ENCODE measurements at regions not wholly inside any gene's neighbourhood (a gene's known extent, or its start where the extent isn't known, plus 50 kb on each side); places are given as distances from the start of the nearest gene placed in this dataset.
A peak's percentile ranks its signal among the peaks of the same experiment; 100 is the strongest.

DNA sequence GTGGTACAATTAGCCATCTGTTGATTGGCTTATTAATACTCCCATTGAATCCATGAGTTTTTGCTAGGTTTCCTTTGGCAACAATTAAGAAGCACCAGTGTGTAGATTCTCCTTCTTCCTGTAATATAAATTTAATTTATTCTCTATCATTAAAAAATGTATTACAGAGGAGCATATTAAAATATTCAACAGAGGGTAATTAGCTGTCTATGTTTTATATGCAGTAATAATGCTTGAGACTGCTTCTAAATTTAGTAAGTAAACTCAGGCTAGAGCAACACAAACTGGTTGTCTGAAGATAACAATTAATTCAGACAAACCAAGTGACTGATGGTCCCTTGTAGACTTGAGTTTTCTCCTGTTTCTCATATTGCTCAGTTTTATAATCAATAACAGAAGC is 192.4 kb downstream of the FAT4 start:
- TF ChIP-seq EZH2 (IDR thresholded peaks at IDR 0.05; ENCODE audit: insufficient read depth, low read length): no peak
- no peak for TF ChIP-seq CTCF (IDR thresholded peaks at IDR 0.05; ENCODE audit: insufficient read depth, low read depth, low read length)

GRCh38 chr4:125511715-125512114 is 197.0 kb downstream of the FAT4 start:
- H3K4me3 Mint-ChIP-seq (ENCODE audit: unreplicated experiment): no peak overlapping the region
- H3K36me3 Mint-ChIP-seq (ENCODE audit: low read depth, unreplicated experiment): peaks cover 2% of the 10 kb centered on the region
- no peaks in the 10 kb centered on the region for H3K27me3 Mint-ChIP-seq (ENCODE audit: low read depth, unreplicated experiment)
- Histone ChIP-seq H3K9me3 (ENCODE audit: insufficient read depth, low read depth, low read length) (no peaks in the 10 kb centered on the region), H2AFZ (ENCODE audit: low read depth, low read length) (no peak overlapping the region), H4K20me1 (ENCODE audit: insufficient read depth, low read length) (no peaks in the 10 kb centered on the region), H3K4me1 (ENCODE audit: insufficient read depth, low read length) (no peaks in the 10 kb centered on the region), H3K4me3 (ENCODE audit: insufficient read depth, low read depth, low read length) (no peak overlapping the region), H3K36me3 (ENCODE audit: insufficient read depth, low read length) (no peaks in the 10 kb centered on the region), H3K9ac (ENCODE audit: low read length) (no peak overlapping the region), H3K4me2 (ENCODE audit: low read length) (no peak overlapping the region), H3K27me3 (ENCODE audit: insufficient read depth, low read length) (no peaks in the 10 kb centered on the region), H3K79me2 (ENCODE audit: insufficient read depth, low read length) (no peaks in the 10 kb centered on the region), H3K27ac (ENCODE audit: low read depth, low read length) (no peak overlapping the region)
- no peak for DNase-seq (ENCODE audit: low read depth)
- TF ChIP-seq CTCF (IDR thresholded peaks at IDR 0.05; ENCODE audit: insufficient read depth, low read depth, low read length): no peak
- TF ChIP-seq EZH2 (IDR thresholded peaks at IDR 0.05; ENCODE audit: insufficient read depth, low read length): no peak
- no peak for FAIRE-seq
- H3K9me3 Mint-ChIP-seq (ENCODE audit: unreplicated experiment): peaks cover 5% of the 10 kb centered on the region
- H3K4me1 Mint-ChIP-seq (ENCODE audit: low read depth, unreplicated experiment): no peaks in the 10 kb centered on the region
- H3K27ac Mint-ChIP-seq (ENCODE audit: unreplicated experiment): no peak overlapping the region

More for the DNA sequence above, 192.4 kb downstream of the FAT4 start:
- H3K27me3 ChIP-seq (ENCODE audit: insufficient read depth, low read length): no peaks in the 10 kb centered on the region
- H3K36me3 ChIP-seq (ENCODE audit: insufficient read depth, low read length): no peaks in the 10 kb centered on the region
- DNase-seq (ENCODE audit: low read depth) (no peak), FAIRE-seq (no peak)
- no peak overlapping the region for H3K4me3 ChIP-seq (ENCODE audit: insufficient read depth, low read depth, low read length)
- no peak overlapping the region for H2AFZ ChIP-seq (ENCODE audit: low read depth, low read length)
- H3K4me2 ChIP-seq (ENCODE audit: low read length): no peak overlapping the region
- no peaks in the 10 kb centered on the region for H3K9me3 ChIP-seq (ENCODE audit: insufficient read depth, low read depth, low read length)
- H3K9me3 Mint-ChIP-seq (ENCODE audit: unreplicated experiment): peaks cover 1% of the 10 kb centered on the region
- H3K4me1 Mint-ChIP-seq (ENCODE audit: low read depth, unreplicated experiment): no peaks in the 10 kb centered on the region
- H3K27ac Mint-ChIP-seq (ENCODE audit: unreplicated experiment): no peak overlapping the region
- no peak overlapping the region for H3K27ac ChIP-seq (ENCODE audit: low read depth, low read length)
- no peaks in the 10 kb centered on the region for H3K27me3 Mint-ChIP-seq (ENCODE audit: low read depth, unreplicated experiment)
- H3K4me1 ChIP-seq (ENCODE audit: insufficient read depth, low read length): no peaks in the 10 kb centered on the region
- H3K9ac ChIP-seq (ENCODE audit: low read length): no peak overlapping the region
- no peaks in the 10 kb centered on the region for H3K36me3 Mint-ChIP-seq (ENCODE audit: low read depth, unreplicated experiment)
- no peak overlapping the region for H3K4me3 Mint-ChIP-seq (ENCODE audit: unreplicated experiment)
- H4K20me1 ChIP-seq (ENCODE audit: insufficient read depth, low read length): no peaks in the 10 kb centered on the region
- no peaks in the 10 kb centered on the region for H3K79me2 ChIP-seq (ENCODE audit: insufficient read depth, low read length)

GRCh38 chr4:125515016-125515415 is 200.3 kb downstream of the FAT4 start:
- Mint-ChIP-seq H3K9me3 (ENCODE audit: unreplicated experiment) (peaks cover 4% of the 10 kb centered on the region), H3K27ac (ENCODE audit: unreplicated experiment) (no peak overlapping the region), H3K36me3 (ENCODE audit: low read depth, unreplicated experiment) (peaks cover 2% of the 10 kb centered on the region), H3K4me1 (ENCODE audit: low read depth, unreplicated experiment) (peaks cover 6% of the 10 kb centered on the region), H3K4me3 (ENCODE audit: unreplicated experiment) (no peak overlapping the region), H3K27me3 (ENCODE audit: low read depth, unreplicated experiment) (no peaks in the 10 kb centered on the region)
- H3K9ac ChIP-seq (ENCODE audit: low read length): no peak overlapping the region
- no peaks in the 10 kb centered on the region for H3K9me3 ChIP-seq (ENCODE audit: insufficient read depth, low read depth, low read length)
- H3K79me2 ChIP-seq (ENCODE audit: insufficient read depth, low read length): no peaks in the 10 kb centered on the region
- H4K20me1 ChIP-seq (ENCODE audit: insufficient read depth, low read length): no peaks in the 10 kb centered on the region
- H3K27ac ChIP-seq (ENCODE audit: low read depth, low read length): no peak overlapping the region
- no peak overlapping the region for H3K4me2 ChIP-seq (ENCODE audit: low read length)
- H2AFZ ChIP-seq (ENCODE audit: low read depth, low read length): no peak overlapping the region
- no peak overlapping the region for H3K4me3 ChIP-seq (ENCODE audit: insufficient read depth, low read depth, low read length)
- no peaks in the 10 kb centered on the region for H3K36me3 ChIP-seq (ENCODE audit: insufficient read depth, low read length)
- FAIRE-seq (no peak), DNase-seq (ENCODE audit: low read depth) (peak; percentile 65)
- TF ChIP-seq CTCF (IDR thresholded peaks at IDR 0.05; ENCODE audit: insufficient read depth, low read depth, low read length) (no peak), EZH2 (IDR thresholded peaks at IDR 0.05; ENCODE audit: insufficient read depth, low read length) (no peak)
- no peaks in the 10 kb centered on the region for H3K4me1 ChIP-seq (ENCODE audit: insufficient read depth, low read length)
- no peaks in the 10 kb centered on the region for H3K27me3 ChIP-seq (ENCODE audit: insufficient read depth, low read length)
